Right lobe of liver (tissue), 4 donors: ENCODE measurements at regions not wholly inside any gene's neighbourhood (a gene's known extent, or its start where the extent isn't known, plus 50 kb on each side); places are given as distances from the start of the nearest gene placed in this dataset.

Experiments
- CTCF ChIP-seq, 4 donors: fragments of 200-600 bp in 3 of 4; fragments of 450-650 bp in 1 of 4; IDR thresholded peaks; one replicate each; pipeline versions ENCODE4 v1.5.1 to v1.8.0; 2016 to 2022; ENCODE audit warnings: antibody characterized with exemption in 4 of 4, mild to moderate bottlenecking in 2 of 4
- POLR2A ChIP-seq: fragments of 450-650 bp; IDR thresholded peaks from one replicate; pipeline ENCODE4 v1.6.1; 2017; ENCODE audit warnings: antibody characterized with exemption, mild to moderate bottlenecking
- donor health status: DM: no; HTN: no; CAD: no.
- donor health status: DM: no; HTN: no; CAD: no.
- donor health status: DM: no; HTN: yes; CAD: no.

DNA sequence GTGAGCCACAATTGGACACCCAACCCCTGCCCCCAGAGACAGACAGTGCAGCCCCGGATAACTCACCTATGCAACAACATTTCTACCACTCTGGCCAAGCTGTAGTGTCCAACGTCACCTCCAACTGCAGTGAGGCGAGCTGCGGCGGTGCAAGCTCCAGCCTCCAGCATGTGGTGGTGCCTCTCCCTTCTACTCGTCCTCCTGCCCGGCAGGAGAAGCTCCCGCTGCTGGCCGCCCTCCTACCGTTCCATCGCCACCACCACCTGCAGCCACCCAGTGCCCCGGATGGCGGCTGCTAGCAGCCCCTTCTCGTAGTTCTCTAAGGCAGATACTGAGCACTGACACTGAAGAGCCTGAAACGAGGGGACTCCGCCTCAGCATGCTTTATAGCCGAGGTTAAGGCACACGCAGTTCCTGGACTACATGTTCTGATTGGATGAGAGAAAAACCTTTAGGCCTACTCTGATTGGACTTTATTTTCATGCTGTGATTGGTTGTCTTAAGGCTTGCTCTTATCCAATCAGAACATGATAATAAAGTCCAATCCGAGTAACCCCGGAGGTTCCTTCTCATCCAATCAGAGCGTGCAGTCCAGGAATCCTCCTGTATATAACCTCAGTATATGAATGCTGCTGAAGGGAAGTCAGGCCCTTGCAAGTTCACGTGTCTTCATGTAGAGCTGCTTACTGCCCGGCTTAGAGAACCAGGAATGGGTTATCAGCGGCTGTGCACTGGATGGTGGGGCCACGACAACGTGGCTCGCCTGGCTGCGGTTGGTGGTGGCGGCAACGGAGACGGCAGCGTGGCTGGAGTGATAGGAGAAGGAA is 63.5 kb downstream of the TUBA3C start:
- no peak for TF ChIP-seq POLR2A
- no peak for TF ChIP-seq CTCF (IDR thresholded peaks at IDR 0.05)
